Prostate gland (tissue), 2 donors: ENCODE measurements at regions not wholly inside any gene's neighbourhood (a gene's known extent, or its start where the extent isn't known, plus 50 kb on each side); places are given as distances from the start of the nearest gene placed in this dataset.

Experiments
- CTCF ChIP-seq, 4 experiments: fragments of 200-600 bp in 2 of 4; fragments of 450-650 bp in 2 of 4; sonication (generic) in 2 of 4; IDR thresholded peaks; 1 replicate in 3 of 4; 2 replicates in 1 of 4; pipeline ENCODE4 v1.5.1; 2016 to 2019; ENCODE audit warnings: antibody characterized with exemption in 4 of 4, mild to moderate bottlenecking in 2 of 4, moderate library complexity in 2 of 4
- POLR2AphosphoS5 ChIP-seq: sonication (generic); formaldehyde crosslinking; IDR thresholded peaks from one replicate; pipeline ENCODE4 v1.6.1; 2017; ENCODE audit warnings: antibody characterized with exemption

DNA sequence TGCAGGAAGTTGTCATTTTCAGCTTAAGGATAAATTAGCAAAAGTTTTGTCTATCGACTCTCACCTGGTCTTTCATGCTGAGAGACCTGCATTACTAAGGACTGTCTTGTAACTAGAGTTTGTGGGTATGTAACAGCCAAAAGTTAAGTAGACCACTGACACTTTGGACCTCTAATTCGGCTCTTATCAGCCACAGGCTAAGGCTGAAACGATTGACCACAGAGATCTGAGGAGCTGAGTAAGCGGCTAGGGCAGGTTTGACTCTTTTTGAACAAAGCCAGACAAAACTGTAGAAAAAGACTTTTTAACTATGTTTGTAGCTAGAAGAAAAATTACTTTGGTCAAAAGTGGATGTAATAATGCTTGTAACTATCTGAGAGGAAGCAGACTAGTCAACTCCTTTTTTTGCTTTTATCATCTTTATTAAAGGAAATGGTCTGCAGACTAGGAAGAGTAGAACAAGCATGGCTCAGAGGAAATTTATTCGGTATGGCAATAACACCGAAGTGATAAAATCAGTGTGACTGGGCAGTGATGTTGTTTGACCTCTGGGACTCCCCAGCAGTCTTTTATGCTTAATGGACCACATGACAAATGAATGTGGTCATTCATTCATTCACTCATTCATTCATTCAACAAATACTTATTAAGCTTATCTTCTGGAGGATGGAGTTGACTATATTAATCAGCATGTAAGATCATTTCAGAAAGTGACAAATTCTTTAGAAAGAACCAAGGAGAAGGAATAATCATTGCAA is 725.0 kb upstream of the HS3ST5 start:
- TF ChIP-seq POLR2AphosphoS5 (no peak), CTCF (IDR thresholded peaks at IDR 0.05) (no peak)
